ENCODE measurements at regions not wholly inside any gene's neighbourhood (a gene's known extent, or its start where the extent isn't known, plus 50 kb on each side); places are given as distances from the start of the nearest gene placed in this dataset.

- TF ChIP-seq, protein P1, sequence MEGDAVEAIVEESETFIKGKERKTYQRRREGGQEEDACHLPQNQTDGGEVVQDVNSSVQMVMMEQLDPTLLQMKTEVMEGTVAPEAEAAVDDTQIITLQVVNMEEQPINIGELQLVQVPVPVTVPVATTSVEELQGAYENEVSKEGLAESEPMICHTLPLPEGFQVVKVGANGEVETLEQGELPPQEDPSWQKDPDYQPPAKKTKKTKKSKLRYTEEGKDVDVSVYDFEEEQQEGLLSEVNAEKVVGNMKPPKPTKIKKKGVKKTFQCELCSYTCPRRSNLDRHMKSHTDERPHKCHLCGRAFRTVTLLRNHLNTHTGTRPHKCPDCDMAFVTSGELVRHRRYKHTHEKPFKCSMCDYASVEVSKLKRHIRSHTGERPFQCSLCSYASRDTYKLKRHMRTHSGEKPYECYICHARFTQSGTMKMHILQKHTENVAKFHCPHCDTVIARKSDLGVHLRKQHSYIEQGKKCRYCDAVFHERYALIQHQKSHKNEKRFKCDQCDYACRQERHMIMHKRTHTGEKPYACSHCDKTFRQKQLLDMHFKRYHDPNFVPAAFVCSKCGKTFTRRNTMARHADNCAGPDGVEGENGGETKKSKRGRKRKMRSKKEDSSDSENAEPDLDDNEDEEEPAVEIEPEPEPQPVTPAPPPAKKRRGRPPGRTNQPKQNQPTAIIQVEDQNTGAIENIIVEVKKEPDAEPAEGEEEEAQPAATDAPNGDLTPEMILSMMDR (IDR thresholded peaks at IDR 0.05), result no peak
- TF ChIP-seq, protein P2, sequence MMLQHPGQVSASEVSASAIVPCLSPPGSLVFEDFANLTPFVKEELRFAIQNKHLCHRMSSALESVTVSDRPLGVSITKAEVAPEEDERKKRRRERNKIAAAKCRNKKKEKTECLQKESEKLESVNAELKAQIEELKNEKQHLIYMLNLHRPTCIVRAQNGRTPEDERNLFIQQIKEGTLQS (CRISPR knock-in tag; conservative IDR thresholded peaks at IDR 0.05), result no peak
- TF ChIP-seq SP1 (CRISPR knock-in tag; conservative IDR thresholded peaks at IDR 0.05) (no peak), CBFB (CRISPR knock-in tag; IDR thresholded peaks at IDR 0.05; ENCODE audit: low read depth) (no peak), CREM (CRISPR knock-in tag; IDR thresholded peaks at IDR 0.05) (no peak), TEAD4 (CRISPR knock-in tag; IDR thresholded peaks at IDR 0.05) (no peak)
- TF ChIP-seq, protein P3, sequence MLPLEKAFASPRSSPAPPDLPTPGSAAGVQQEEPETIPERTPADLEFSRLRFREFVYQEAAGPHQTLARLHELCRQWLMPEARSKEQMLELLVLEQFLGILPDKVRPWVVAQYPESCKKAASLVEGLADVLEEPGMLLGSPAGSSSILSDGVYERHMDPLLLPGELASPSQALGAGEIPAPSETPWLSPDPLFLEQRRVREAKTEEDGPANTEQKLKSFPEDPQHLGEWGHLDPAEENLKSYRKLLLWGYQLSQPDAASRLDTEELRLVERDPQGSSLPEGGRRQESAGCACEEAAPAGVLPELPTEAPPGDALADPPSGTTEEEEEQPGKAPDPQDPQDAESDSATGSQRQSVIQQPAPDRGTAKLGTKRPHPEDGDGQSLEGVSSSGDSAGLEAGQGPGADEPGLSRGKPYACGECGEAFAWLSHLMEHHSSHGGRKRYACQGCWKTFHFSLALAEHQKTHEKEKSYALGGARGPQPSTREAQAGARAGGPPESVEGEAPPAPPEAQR (CRISPR knock-in tag; IDR thresholded peaks at IDR 0.05), result no peak
- TF ChIP-seq, protein P4, sequence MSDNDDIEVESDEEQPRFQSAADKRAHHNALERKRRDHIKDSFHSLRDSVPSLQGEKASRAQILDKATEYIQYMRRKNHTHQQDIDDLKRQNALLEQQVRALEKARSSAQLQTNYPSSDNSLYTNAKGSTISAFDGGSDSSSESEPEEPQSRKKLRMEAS (CRISPR knock-in tag; IDR thresholded peaks at IDR 0.05), result no peak
- TF ChIP-seq, protein P5, sequence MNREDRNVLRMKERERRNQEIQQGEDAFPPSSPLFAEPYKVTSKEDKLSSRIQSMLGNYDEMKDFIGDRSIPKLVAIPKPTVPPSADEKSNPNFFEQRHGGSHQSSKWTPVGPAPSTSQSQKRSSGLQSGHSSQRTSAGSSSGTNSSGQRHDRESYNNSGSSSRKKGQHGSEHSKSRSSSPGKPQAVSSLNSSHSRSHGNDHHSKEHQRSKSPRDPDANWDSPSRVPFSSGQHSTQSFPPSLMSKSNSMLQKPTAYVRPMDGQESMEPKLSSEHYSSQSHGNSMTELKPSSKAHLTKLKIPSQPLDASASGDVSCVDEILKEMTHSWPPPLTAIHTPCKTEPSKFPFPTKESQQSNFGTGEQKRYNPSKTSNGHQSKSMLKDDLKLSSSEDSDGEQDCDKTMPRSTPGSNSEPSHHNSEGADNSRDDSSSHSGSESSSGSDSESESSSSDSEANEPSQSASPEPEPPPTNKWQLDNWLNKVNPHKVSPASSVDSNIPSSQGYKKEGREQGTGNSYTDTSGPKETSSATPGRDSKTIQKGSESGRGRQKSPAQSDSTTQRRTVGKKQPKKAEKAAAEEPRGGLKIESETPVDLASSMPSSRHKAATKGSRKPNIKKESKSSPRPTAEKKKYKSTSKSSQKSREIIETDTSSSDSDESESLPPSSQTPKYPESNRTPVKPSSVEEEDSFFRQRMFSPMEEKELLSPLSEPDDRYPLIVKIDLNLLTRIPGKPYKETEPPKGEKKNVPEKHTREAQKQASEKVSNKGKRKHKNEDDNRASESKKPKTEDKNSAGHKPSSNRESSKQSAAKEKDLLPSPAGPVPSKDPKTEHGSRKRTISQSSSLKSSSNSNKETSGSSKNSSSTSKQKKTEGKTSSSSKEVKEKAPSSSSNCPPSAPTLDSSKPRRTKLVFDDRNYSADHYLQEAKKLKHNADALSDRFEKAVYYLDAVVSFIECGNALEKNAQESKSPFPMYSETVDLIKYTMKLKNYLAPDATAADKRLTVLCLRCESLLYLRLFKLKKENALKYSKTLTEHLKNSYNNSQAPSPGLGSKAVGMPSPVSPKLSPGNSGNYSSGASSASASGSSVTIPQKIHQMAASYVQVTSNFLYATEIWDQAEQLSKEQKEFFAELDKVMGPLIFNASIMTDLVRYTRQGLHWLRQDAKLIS (CRISPR knock-in tag; IDR thresholded peaks at IDR 0.05; ENCODE audit: borderline replicate concordance), result no peak
Observed at GRCh38 chr5:149435015-149435376, 55.9 kb upstream of the IL17B start.

Measured in WTC11 (cell line).